Stimulated activated naive CD4-positive, alpha-beta T cell treated with Interleukin-2 at 50 U/mL for 16 hours (primary cell): ENCODE measurements at regions not wholly inside any gene's neighbourhood (a gene's known extent, or its start where the extent isn't known, plus 50 kb on each side); places are given as distances from the start of the nearest gene placed in this dataset.

ENCODE experiments used
- DNase-seq: peaks from one replicate; lab custom pipeline; 2025; lab: John Stamatoyannopoulos, UW

- no peak for DNase-seq
These were observed 157.2 kb downstream of the CD83 start for GRCh38 chr6:14274546-14275492.

GRCh38 chr6:14275493-14275851, 157.9 kb downstream of the CD83 start:
- no peak for DNase-seq

GRCh38 chr6:14276071-14276470, 158.5 kb downstream of the CD83 start:
- DNase-seq = no peak

- no peak for DNase-seq
These were observed 159.3 kb downstream of the CD83 start for GRCh38 chr6:14276667-14277404.

- no peak for DNase-seq
These were observed 159.9 kb downstream of the CD83 start for GRCh38 chr6:14277405-14277930.

- DNase-seq = no peak
These were observed 160.4 kb downstream of the CD83 start for GRCh38 chr6:14278006-14278405.

- DNase-seq = no peak
These were observed 160.9 kb downstream of the CD83 start for GRCh38 chr6:14278446-14278845.

- DNase-seq = no peak
These were observed 162.5 kb downstream of the CD83 start for GRCh38 chr6:14280006-14280510.

- no peak for DNase-seq
These were observed 163.3 kb downstream of the CD83 start for GRCh38 chr6:14280766-14281293.

GRCh38 chr6:14281811-14282660, 164.5 kb downstream of the CD83 start:
- no peak for DNase-seq

- no peak for DNase-seq
These were observed 165.4 kb downstream of the CD83 start for GRCh38 chr6:14282854-14283505.

- no peak for DNase-seq
These were observed 166.1 kb downstream of the CD83 start for GRCh38 chr6:14283600-14284235.

- no peak for DNase-seq
These were observed 167.5 kb downstream of the CD83 start for GRCh38 chr6:14284969-14285590.

- no peak for DNase-seq
These were observed 168.6 kb downstream of the CD83 start for GRCh38 chr6:14286144-14286543.

GRCh38 chr6:14286634-14287428, 169.3 kb downstream of the CD83 start:
- DNase-seq = no peak

GRCh38 chr6:14287707-14288106, 170.1 kb downstream of the CD83 start:
- no peak for DNase-seq

GRCh38 chr6:14288910-14289309, 171.3 kb downstream of the CD83 start:
- no peak for DNase-seq

GRCh38 chr6:14290041-14290771, 172.6 kb downstream of the CD83 start:
- DNase-seq = no peak
